B cell (primary cell): ENCODE measurements at regions not wholly inside any gene's neighbourhood (a gene's known extent, or its start where the extent isn't known, plus 50 kb on each side); places are given as distances from the start of the nearest gene placed in this dataset.

ENCODE experiments used
- ATAC-seq: fragments of 200-7000 bp; cut with Tn5 transposase; one replicate; pipeline ENCODE4 v1.10.0; 2021; ENCODE audit warnings: low read depth, mild to moderate bottlenecking, moderate number of reproducible peaks, moderate library complexity
- CTCF ChIA-PET: fragments of 350-600 bp; sonication (Branson Sonifier 250); formaldehyde crosslinking; loops from one replicate; lab custom pipeline; 2021; ENCODE audit warnings: antibody characterized with exemption, inconsistent platforms; lab: Charles Lee
- POLR2A ChIA-PET: fragments of 350-600 bp; sonication (Branson Sonifier 250); formaldehyde crosslinking; loops from one replicate; lab custom pipeline; 2021; ENCODE audit warnings: antibody characterized with exemption; lab: Charles Lee
- DNase-seq: peaks from one replicate; pipeline ENCODE4 v3.0.0; 2013
- H2AFZ ChIP-seq: 2 replicates; pipeline ENCODE4 v1.6.1; 2012; ENCODE audit warnings: mild to moderate bottlenecking, low read depth, low read length; ENCODE audit not compliant: insufficient read depth, poor library complexity, severe bottlenecking
- H3K27ac ChIP-seq, 2 donors: 1 replicate in 1 of 2; 2 replicates in 1 of 2; pipeline ENCODE4 v1.5.1; 2012 to 2013; ENCODE audit warnings: low read length in 2 of 2, mild to moderate bottlenecking in 2 of 2, moderate library complexity in 1 of 2
- H3K27me3 ChIP-seq, 4 experiments: fragments of 200-600 bp in 1 of 4; sonication (generic) in 1 of 4; replicated peaks in 1 of 4; 1 replicate in 2 of 4; 2 replicates in 2 of 4; pipeline versions ENCODE4 v1.6.1 to v1.7.0; 2013 to 2016; ENCODE audit warnings: low read length in 3 of 4, mild to moderate bottlenecking in 2 of 4, mixed read lengths in 1 of 4, moderate library complexity in 1 of 4; ENCODE audit not compliant: insufficient read depth in 4 of 4, control insufficient read depth in 3 of 4; ENCODE audit errors: control extremely low read depth in 1 of 4
- H3K36me3 ChIP-seq, 2 experiments: replicated peaks in 1 of 2; 1 replicate in 1 of 2; 2 replicates in 1 of 2; pipeline versions ENCODE4 v1.6.1 to v1.7.1; 2013; ENCODE audit warnings: low read length in 1 of 2; ENCODE audit not compliant: insufficient read depth in 2 of 2, control insufficient read depth in 1 of 2; ENCODE audit errors: control extremely low read depth in 1 of 2, extremely low read depth in 1 of 2
- H3K4me1 ChIP-seq, 2 donors: fragments of 200-600 bp in 1 of 2; sonication (generic) in 1 of 2; 1 replicate in 1 of 2; 2 replicates in 1 of 2; pipeline versions ENCODE4 v1.5.1 to v1.6.1; 2013 to 2017; ENCODE audit warnings: low read length in 2 of 2; ENCODE audit not compliant: control insufficient read depth in 2 of 2, insufficient read depth in 2 of 2
- H3K4me2 ChIP-seq: replicated peaks from 2 replicates; pipeline ENCODE3; 2012; ENCODE audit warnings: mild to moderate bottlenecking, low read depth, low read length; ENCODE audit not compliant: poor library complexity, severe bottlenecking
- H3K4me3 ChIP-seq, 5 experiments: fragments of 200-600 bp in 1 of 5; sonication (generic) in 1 of 5; 1 replicate in 3 of 5; 2 replicates in 2 of 5; pipeline versions ENCODE4 v1.5.1 to v1.7.0; 2011 to 2016; ENCODE audit warnings: low read length in 4 of 5, mild to moderate bottlenecking in 4 of 5, low read depth in 2 of 5, control low read depth in 1 of 5, moderate library complexity in 1 of 5; ENCODE audit not compliant: insufficient read depth in 1 of 5; ENCODE audit errors: control extremely low read depth in 1 of 5, extremely low read depth in 1 of 5
- H3K79me2 ChIP-seq: fragments of 200-600 bp; sonication (generic); one replicate; pipeline ENCODE4 v1.6.0; 2016; ENCODE audit warnings: low read length; ENCODE audit not compliant: control insufficient read depth, insufficient read depth
- H3K9ac ChIP-seq: fragments of 200-600 bp; sonication (generic); 2 replicates; pipeline ENCODE4 v1.6.1; 2017; ENCODE audit warnings: mild to moderate bottlenecking, low read length, moderate library complexity
- H3K9me3 ChIP-seq, 3 donors: one replicate each; pipeline versions ENCODE4 v1.6.1 to v1.7.1; 2013; ENCODE audit warnings: low read length in 2 of 3; ENCODE audit not compliant: control insufficient read depth in 2 of 3, insufficient read depth in 1 of 3; ENCODE audit errors: control extremely low read depth in 1 of 3
- H4K20me1 ChIP-seq: 2 replicates; pipeline ENCODE4 v1.6.0; 2012; ENCODE audit warnings: mild to moderate bottlenecking, low read length; ENCODE audit not compliant: insufficient read depth, control insufficient read depth, poor library complexity, severe bottlenecking
- H3K27ac Mint-ChIP-seq: one replicate; pipeline ENCODE4 v1.8.0; 2021; ENCODE audit warnings: mixed read lengths
- H3K27me3 Mint-ChIP-seq: one replicate; pipeline ENCODE4 v1.8.0; 2021; ENCODE audit warnings: mixed read lengths
- H3K4me1 Mint-ChIP-seq: one replicate; pipeline ENCODE4 v1.8.0; 2021; ENCODE audit warnings: mixed read lengths
- H3K4me3 Mint-ChIP-seq: one replicate; pipeline ENCODE4 v1.8.0; 2021; ENCODE audit warnings: mixed read lengths
- H3K9me3 Mint-ChIP-seq: one replicate; pipeline ENCODE4 v1.8.0; 2022; ENCODE audit warnings: mixed read lengths; ENCODE audit not compliant: insufficient read depth
- CTCF ChIP-seq: fragments of 200-600 bp; IDR thresholded peaks from one replicate; pipeline ENCODE4 v1.8.0; 2022; ENCODE audit warnings: antibody characterized with exemption, mild to moderate bottlenecking
- EZH2 ChIP-seq: IDR thresholded peaks from 2 replicates; pipeline ENCODE4 v1.6.1; 2012; ENCODE audit warnings: borderline replicate concordance, low read depth, mild to moderate bottlenecking, moderate library complexity, low read length; ENCODE audit not compliant: insufficient read depth, poor library complexity, severe bottlenecking
- WGBS: methylation state at CpG from one replicate; pipeline ENCODE4 v1.1.5; 2013; ENCODE audit warnings: missing lambda C conversion rate; ENCODE audit not compliant: insufficient coverage; 5-methylcytosine and 5-hydroxymethylcytosine counted together
- intact Hi-C: fragments of 100-400 bp; cut with micrococcal nuclease; formaldehyde crosslinking; loops from one replicate; pipeline ENCODE4 v1.10.0; 2022

GRCh38 chr12:89038831-89039512 lies 313.3 kb downstream of the DUSP6 start:
- TF ChIP-seq CTCF (no peak), EZH2 (no peak)
- Mint-ChIP-seq H3K4me1 (peaks cover 11% of the 10 kb centered on the region), H3K4me3 (no peak overlapping the region), H3K27ac (no peak overlapping the region), H3K27me3 (peaks cover 13% of the 10 kb centered on the region), H3K9me3 (no peaks in the 10 kb centered on the region)
- H3K9me3 ChIP-seq, result no peaks in the 10 kb centered on the region
- no peaks in the 10 kb centered on the region for H4K20me1 ChIP-seq
- 68% methylated on average over 3 of the region's 4 CpGs for WGBS
- no peak overlapping the region for H3K4me2 ChIP-seq
- CTCF ChIA-PET, result interaction anchor here (1.0 to 2.9 kb wide), 5 partner anchors 12 to 423 kb away, joined by 3 to 11 read pairs (median 5); no protein-coding TSS in a partner anchor
- H3K27ac ChIP-seq, result no peak overlapping the region
- intact Hi-C loops, result no loop called here
- no peak overlapping the region for H2AFZ ChIP-seq
- no peaks in the 10 kb centered on the region for H3K36me3 ChIP-seq
- POLR2A ChIA-PET, result no interaction called here
- DNase-seq, result no peak
- no peaks in the 10 kb centered on the region for H3K79me2 ChIP-seq
- ATAC-seq, result no peak
- H3K4me3 ChIP-seq, result no peak overlapping the region
- H3K27me3 ChIP-seq, result no peaks in the 10 kb centered on the region
- peaks cover 10 to 11% of the 10 kb centered on the region in 2 donors for H3K4me1 ChIP-seq
- H3K9ac ChIP-seq, result no peak overlapping the region

DNA sequence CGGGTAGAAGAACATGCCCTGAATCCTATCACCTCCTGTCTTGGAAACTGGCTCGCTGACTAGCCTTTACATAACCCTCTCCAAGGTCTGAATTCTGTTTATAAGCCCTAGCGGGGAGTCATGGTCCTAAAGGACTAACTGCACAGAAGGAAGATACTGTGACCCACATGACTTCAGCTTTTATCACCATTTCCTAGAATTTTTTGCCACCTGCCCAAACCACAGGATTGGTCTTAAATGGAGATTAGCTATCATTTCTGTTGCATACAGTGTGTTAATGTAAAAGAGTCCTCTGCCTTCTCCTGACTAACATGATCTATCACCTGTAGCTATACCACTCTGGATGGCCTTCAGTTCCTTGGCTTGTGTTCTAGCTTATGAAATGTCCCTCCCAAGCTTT lies 319.2 kb downstream of the DUSP6 start:
- CTCF ChIA-PET, result interaction anchor here (1.4 to 1.5 kb wide), 2 partner anchors 11 to 511 kb away, joined by 3 to 5 read pairs; no protein-coding TSS in a partner anchor
- DNase-seq, result no peak
- Histone ChIP-seq H3K9ac (no peak overlapping the region), H3K9me3 (no peaks in the 10 kb centered on the region), H4K20me1 (no peaks in the 10 kb centered on the region), H2AFZ (no peak overlapping the region), H3K4me1 (no peaks in the 10 kb centered on the region), H3K27me3 (no peaks in the 10 kb centered on the region), H3K79me2 (no peaks in the 10 kb centered on the region), H3K27ac (no peak overlapping the region), H3K4me3 (no peak overlapping the region), H3K36me3 (no peaks in the 10 kb centered on the region), H3K4me2 (no peak overlapping the region)
- Mint-ChIP-seq H3K4me3 (no peak overlapping the region), H3K27ac (no peak overlapping the region), H3K27me3 (peaks cover 24% of the 10 kb centered on the region), H3K9me3 (no peaks in the 10 kb centered on the region), H3K4me1 (no peaks in the 10 kb centered on the region)
- intact Hi-C loops, result no loop called here
- WGBS, result 60% methylated on average over 1 of the region's 3 CpGs
- ATAC-seq, result no peak
- no peak for TF ChIP-seq EZH2
- no peak for TF ChIP-seq CTCF
- POLR2A ChIA-PET, result interaction anchor here (0.7 kb wide), 1 partner anchor 1801 kb away, joined by 3 read pairs; no protein-coding TSS in a partner anchor
